Right atrium auricular region (tissue), 2 donors: ENCODE measurements at regions not wholly inside any gene's neighbourhood (a gene's known extent, or its start where the extent isn't known, plus 50 kb on each side); places are given as distances from the start of the nearest gene placed in this dataset.
"Not testable (repeated sequence)": the region's sequence is repeated elsewhere in the genome, so short reads cannot be mapped to it uniquely, and the experiment has no call there.

Experiments
- DNase-seq: peaks from one replicate; pipeline ENCODE4 v3.0.0-alpha.2; 2019; ENCODE audit warnings: low spot score
- H3K27ac ChIP-seq, 2 donors: fragments of 200-600 bp; sonication (generic); 1 replicate in 1 of 2; 2 replicates in 1 of 2; pipeline ENCODE4 v1.5.1; 2016 to 2019
- H3K27me3 ChIP-seq, 2 donors: fragments of 200-600 bp; sonication (generic); one replicate each; pipeline versions ENCODE4 v1.5.1 to v1.6.0; 2017 to 2019
- H3K36me3 ChIP-seq: fragments of 200-600 bp; sonication (generic); one replicate; pipeline ENCODE4 v1.5.1; 2016
- H3K4me1 ChIP-seq, 2 donors: fragments of 200-600 bp; sonication (generic); one replicate each; pipeline versions ENCODE4 v1.5.1 to v1.6.0; 2017 to 2019
- H3K4me3 ChIP-seq, 2 donors: fragments of 200-600 bp; sonication (generic); 1 replicate in 1 of 2; 2 replicates in 1 of 2; pipeline ENCODE4 v1.5.1; 2017 to 2019; ENCODE audit warnings: mild to moderate bottlenecking in 1 of 2, moderate library complexity in 1 of 2
- H3K9me3 ChIP-seq, 2 donors: fragments of 200-600 bp; sonication (generic); one replicate each; pipeline ENCODE4 v1.5.1; 2019
- CTCF ChIP-seq, 2 donors: fragments of 200-600 bp; sonication (generic); IDR thresholded peaks; one replicate each; pipeline ENCODE4 v1.5.1; 2019; ENCODE audit warnings: antibody characterized with exemption in 2 of 2

- Histone ChIP-seq H3K27me3 (no peaks in the 10 kb centered on the region), H3K4me1 (no peaks in the 10 kb centered on the region), H3K9me3 (no peaks in the 10 kb centered on the region), H3K36me3 (no peaks in the 10 kb centered on the region), H3K27ac (no peak overlapping the region), H3K4me3 (no peak overlapping the region)
- DNase-seq, result no peak
- no peak for TF ChIP-seq CTCF (IDR thresholded peaks at IDR 0.05)
Observed at GRCh38 chr14:43407706-43408105, 1099.4 kb downstream of the FSCB start.

- H3K4me3 ChIP-seq, result no peak overlapping the region
- no peak overlapping the region for H3K27ac ChIP-seq
- no peaks in the 10 kb centered on the region for H3K9me3 ChIP-seq
- no peak for TF ChIP-seq CTCF (IDR thresholded peaks at IDR 0.05)
- H3K4me1 ChIP-seq, result no peaks in the 10 kb centered on the region
- no peaks in the 10 kb centered on the region for H3K36me3 ChIP-seq
- DNase-seq, result no peak
- H3K27me3 ChIP-seq, result no peaks in the 10 kb centered on the region
Observed at GRCh38 chr14:43406931-43407330, 1100.2 kb downstream of the FSCB start.

GRCh38 chr14:43399289-43399688 lies 1107.8 kb downstream of the FSCB start:
- Histone ChIP-seq H3K27me3 (no peaks in the 10 kb centered on the region), H3K4me3 (no peak overlapping the region), H3K9me3 (no peaks in the 10 kb centered on the region), H3K36me3 (no peaks in the 10 kb centered on the region), H3K4me1 (no peaks in the 10 kb centered on the region), H3K27ac (no peak overlapping the region)
- TF ChIP-seq CTCF (IDR thresholded peaks at IDR 0.05), result no peak
- DNase-seq, result no peak

GRCh38 chr14:43370565-43370896 lies 1136.6 kb downstream of the FSCB start:
- not testable (repeated sequence) for H3K4me3 ChIP-seq, H3K27ac ChIP-seq, H3K9me3 ChIP-seq, H3K4me1 ChIP-seq, DNase-seq, H3K27me3 ChIP-seq, H3K36me3 ChIP-seq

- Histone ChIP-seq H3K4me1 (no peaks in the 10 kb centered on the region), H3K36me3 (no peaks in the 10 kb centered on the region), H3K9me3 (no peaks in the 10 kb centered on the region), H3K27me3 (no peaks in the 10 kb centered on the region), H3K27ac (no peak overlapping the region), H3K4me3 (no peak overlapping the region)
- DNase-seq, result no peak
- TF ChIP-seq CTCF (IDR thresholded peaks at IDR 0.05), result no peak
Observed at GRCh38 chr14:43369710-43370564, 1137.1 kb downstream of the FSCB start.

GRCh38 chr14:43362586-43362985 lies 1144.5 kb downstream of the FSCB start:
- Histone ChIP-seq H3K27ac (no peak overlapping the region), H3K4me1 (no peaks in the 10 kb centered on the region), H3K27me3 (no peaks in the 10 kb centered on the region), H3K9me3 (no peaks in the 10 kb centered on the region), H3K4me3 (no peak overlapping the region), H3K36me3 (no peaks in the 10 kb centered on the region)
- TF ChIP-seq CTCF (IDR thresholded peaks at IDR 0.05), result no peak
- DNase-seq, result no peak
